GM23248 (cell line): ENCODE measurements at regions not wholly inside any gene's neighbourhood (a gene's known extent, or its start where the extent isn't known, plus 50 kb on each side); places are given as distances from the start of the nearest gene placed in this dataset.

Experiments
- EZH2 ChIP-seq: fragments of 200-600 bp; sonication (generic); IDR thresholded peaks from 2 replicates; pipeline ENCODE4 v1.6.1; 2018; ENCODE audit warnings: antibody characterized with exemption, mild to moderate bottlenecking; ENCODE audit not compliant: insufficient read depth, poor library complexity, severe bottlenecking
- EZH2phosphoT487 ChIP-seq: fragments of 200-600 bp; sonication (generic); IDR thresholded peaks from 2 replicates; pipeline ENCODE4 v1.6.1; 2018; ENCODE audit warnings: antibody characterized with exemption, moderate library complexity, mild to moderate bottlenecking, low read depth; ENCODE audit not compliant: insufficient read depth

- no peak for TF ChIP-seq EZH2phosphoT487
- TF ChIP-seq EZH2: no peak
Measured at GRCh38 chr11:95445746-95446333, 214.8 kb upstream of the SESN3 start.
